ENCODE measurements at regions not wholly inside any gene's neighbourhood (a gene's known extent, or its start where the extent isn't known, plus 50 kb on each side); places are given as distances from the start of the nearest gene placed in this dataset.

- H3K27ac ChIP-seq (ENCODE audit: low read depth, low read length), result no peak overlapping the region
- no peak overlapping the region for H3K4me2 ChIP-seq (ENCODE audit: low read length)
- DNase-seq (ENCODE audit: low read depth) (no peak), FAIRE-seq (no peak)
- H3K27ac Mint-ChIP-seq (ENCODE audit: unreplicated experiment), result no peak overlapping the region
- no peaks in the 10 kb centered on the region for H3K27me3 ChIP-seq (ENCODE audit: insufficient read depth, low read length)
- H3K4me1 ChIP-seq (ENCODE audit: insufficient read depth, low read length), result no peaks in the 10 kb centered on the region
- H3K9ac ChIP-seq (ENCODE audit: low read length), result no peak overlapping the region
- no peak overlapping the region for H3K4me3 Mint-ChIP-seq (ENCODE audit: unreplicated experiment)
- H3K36me3 Mint-ChIP-seq (ENCODE audit: low read depth, unreplicated experiment), result peaks cover 2% of the 10 kb centered on the region
- no peak overlapping the region for H2AFZ ChIP-seq (ENCODE audit: low read depth, low read length)
- H3K4me1 Mint-ChIP-seq (ENCODE audit: low read depth, unreplicated experiment), result peaks cover 3% of the 10 kb centered on the region
- H3K27me3 Mint-ChIP-seq (ENCODE audit: low read depth, unreplicated experiment), result peaks cover 2% of the 10 kb centered on the region
- H3K9me3 Mint-ChIP-seq (ENCODE audit: unreplicated experiment), result peaks cover 2% of the 10 kb centered on the region
- H4K20me1 ChIP-seq (ENCODE audit: insufficient read depth, low read length), result no peaks in the 10 kb centered on the region
- H3K79me2 ChIP-seq (ENCODE audit: insufficient read depth, low read length), result no peaks in the 10 kb centered on the region
- H3K36me3 ChIP-seq (ENCODE audit: insufficient read depth, low read length), result no peaks in the 10 kb centered on the region
- H3K9me3 ChIP-seq (ENCODE audit: insufficient read depth, low read depth, low read length), result no peaks in the 10 kb centered on the region
- no peak overlapping the region for H3K4me3 ChIP-seq (ENCODE audit: insufficient read depth, low read depth, low read length)
- no peak for TF ChIP-seq EZH2 (IDR thresholded peaks at IDR 0.05; ENCODE audit: insufficient read depth, low read length)
- TF ChIP-seq CTCF (IDR thresholded peaks at IDR 0.05; ENCODE audit: insufficient read depth, low read depth, low read length), result no peak
Observed at GRCh38 chr2:180699657-180700361, 280.6 kb upstream of the UBE2E3 start.

- H3K27ac ChIP-seq (ENCODE audit: low read depth, low read length), result no peak overlapping the region
Observed at GRCh38 chr2:180698668-180699067, 281.7 kb upstream of the UBE2E3 start.

More at GRCh38 chr2:180698668-180699067, 281.7 kb upstream of the UBE2E3 start:
- no peak overlapping the region for H3K4me3 ChIP-seq (ENCODE audit: insufficient read depth, low read depth, low read length)
- no peaks in the 10 kb centered on the region for H4K20me1 ChIP-seq (ENCODE audit: insufficient read depth, low read length)
- H3K4me2 ChIP-seq (ENCODE audit: low read length), result no peak overlapping the region
- no peak overlapping the region for H2AFZ ChIP-seq (ENCODE audit: low read depth, low read length)
- H3K27me3 Mint-ChIP-seq (ENCODE audit: low read depth, unreplicated experiment), result peaks cover 2% of the 10 kb centered on the region
- H3K9me3 Mint-ChIP-seq (ENCODE audit: unreplicated experiment), result peaks cover 2% of the 10 kb centered on the region
- peaks cover 2% of the 10 kb centered on the region for H3K36me3 Mint-ChIP-seq (ENCODE audit: low read depth, unreplicated experiment)
- H3K27me3 ChIP-seq (ENCODE audit: insufficient read depth, low read length), result no peaks in the 10 kb centered on the region
- H3K9ac ChIP-seq (ENCODE audit: low read length), result no peak overlapping the region
- no peaks in the 10 kb centered on the region for H3K4me1 ChIP-seq (ENCODE audit: insufficient read depth, low read length)
- H3K27ac Mint-ChIP-seq (ENCODE audit: unreplicated experiment), result no peak overlapping the region
- H3K9me3 ChIP-seq (ENCODE audit: insufficient read depth, low read depth, low read length), result no peaks in the 10 kb centered on the region
- H3K4me1 Mint-ChIP-seq (ENCODE audit: low read depth, unreplicated experiment), result peaks cover 4% of the 10 kb centered on the region
- TF ChIP-seq CTCF (IDR thresholded peaks at IDR 0.05; ENCODE audit: insufficient read depth, low read depth, low read length), result no peak
- TF ChIP-seq EZH2 (IDR thresholded peaks at IDR 0.05; ENCODE audit: insufficient read depth, low read length), result no peak
- H3K36me3 ChIP-seq (ENCODE audit: insufficient read depth, low read length), result no peaks in the 10 kb centered on the region
- no peaks in the 10 kb centered on the region for H3K79me2 ChIP-seq (ENCODE audit: insufficient read depth, low read length)
- H3K4me3 Mint-ChIP-seq (ENCODE audit: unreplicated experiment), result no peak overlapping the region
- no peak for FAIRE-seq
- DNase-seq (ENCODE audit: low read depth), result no peak

All from astrocyte (in vitro differentiated cells and primary cell).